PC-3 (cell line): ENCODE measurements at regions not wholly inside any gene's neighbourhood (a gene's known extent, or its start where the extent isn't known, plus 50 kb on each side); places are given as distances from the start of the nearest gene placed in this dataset.

Experiments
- ATAC-seq: fragments of 200-7000 bp; cut with Tn5 transposase; 2 replicates; pipeline ENCODE4 v1.9.1; 2020; ENCODE audit warnings: mild to moderate bottlenecking, moderate library complexity
- BruUV-seq: library from RNA; stranded (reverse); fragments of 400-500 nt; replicated peaks from 2 replicates; lab custom pipeline; 2021; lab: Mats Ljungman, UMichigan
- CTCF ChIA-PET: fragments of 300-600 bp; sonication (Branson Sonifier 250); formaldehyde crosslinking; loops from one replicate; lab custom pipeline; 2022; ENCODE audit warnings: antibody characterized with exemption; lab: Charles Lee
- POLR2A ChIA-PET: fragments of 300-600 bp; sonication (Branson Sonifier 250); formaldehyde crosslinking; loops from one replicate; lab custom pipeline; 2022; ENCODE audit warnings: antibody characterized with exemption; ENCODE audit not compliant: unreplicated experiment; lab: Charles Lee
- DNase-seq: peaks from one replicate; pipeline ENCODE4 v3.0.0-alpha.2; 2015
- H2AFZ ChIP-seq: fragments of 300-600 bp; sonication (generic); 2 replicates; pipeline ENCODE4 v1.6.0; 2016; ENCODE audit warnings: antibody characterized with exemption, low read length
- H3F3A ChIP-seq: fragments of 300-600 bp; sonication (generic); one replicate; pipeline ENCODE4 v1.6.0; 2017; ENCODE audit warnings: antibody characterized with exemption, low read length, control low read depth, mild to moderate bottlenecking; ENCODE audit not compliant: unreplicated experiment
- H3K27ac ChIP-seq: fragments of 300-600 bp; sonication (generic); 2 replicates; pipeline ENCODE4 v1.5.1; 2016; ENCODE audit warnings: mild to moderate bottlenecking, low read length
- H3K27me3 ChIP-seq: fragments of 300-600 bp; sonication (generic); 2 replicates; pipeline ENCODE4 v1.6.1; 2016; ENCODE audit warnings: low read length, mixed read lengths
- H3K36me3 ChIP-seq: fragments of 300-600 bp; sonication (generic); 2 replicates; pipeline ENCODE4 v1.6.1; 2016; ENCODE audit warnings: low read depth, mixed run types, low read length, mixed read lengths
- H3K4me1 ChIP-seq: fragments of 300-600 bp; sonication (generic); 2 replicates; pipeline ENCODE4 v1.5.1; 2016; ENCODE audit warnings: low read length; ENCODE audit not compliant: insufficient read depth
- H3K4me2 ChIP-seq: fragments of 300-600 bp; sonication (generic); 2 replicates; pipeline ENCODE4 v1.6.0; 2016; ENCODE audit warnings: low read length
- H3K4me3 ChIP-seq: fragments of 300-600 bp; sonication (generic); 2 replicates; pipeline ENCODE4 v1.5.1; 2016; ENCODE audit warnings: mild to moderate bottlenecking, low read length, mixed read lengths
- H3K79me2 ChIP-seq: fragments of 300-600 bp; sonication (generic); 2 replicates; pipeline ENCODE4 v1.6.1; 2017; ENCODE audit warnings: low read length, mixed read lengths
- H3K9ac ChIP-seq: fragments of 300-600 bp; sonication (generic); 2 replicates; pipeline ENCODE4 v1.6.0; 2016; ENCODE audit warnings: mild to moderate bottlenecking, low read length
- H3K9me2 ChIP-seq: fragments of 300-600 bp; sonication (generic); replicated peaks from 2 replicates; pipeline ENCODE4 v1.6.1; 2016; ENCODE audit warnings: mixed run types, low read length, mixed read lengths
- H3K9me3 ChIP-seq: fragments of 300-600 bp; sonication (generic); 2 replicates; pipeline ENCODE4 v1.6.1; 2016; ENCODE audit warnings: low read length, mixed read lengths
- H4K20me1 ChIP-seq: fragments of 300-600 bp; sonication (generic); 2 replicates; pipeline ENCODE4 v1.6.1; 2016; ENCODE audit warnings: low read length, mixed read lengths
- EZH2 ChIP-seq: fragments of 300-600 bp; sonication (generic); IDR thresholded peaks from one replicate; pipeline ENCODE4 v1.6.1; 2017; ENCODE audit warnings: antibody characterized with exemption, mild to moderate bottlenecking, low read length; ENCODE audit not compliant: unreplicated experiment
- EZH2phosphoT487 ChIP-seq: fragments of 300-600 bp; sonication (generic); IDR thresholded peaks from 2 replicates; pipeline ENCODE4 v1.6.1; 2018; ENCODE audit warnings: mild to moderate bottlenecking, antibody characterized with exemption, low read length, borderline replicate concordance
- intact Hi-C: fragments of 100-400 bp; cut with micrococcal nuclease; formaldehyde crosslinking; loops from 2 replicates; pipeline ENCODE4 v1.9.0; 2023
- TF ChIP-seq, protein P1 (sequence below): fragments of 300-600 bp; sonication (generic); conservative IDR thresholded peaks from 2 replicates; pipeline ENCODE4 v1.5.1; 2017; ENCODE audit warnings: antibody characterized with exemption, low read depth, mild to moderate bottlenecking, low read length

DNA sequence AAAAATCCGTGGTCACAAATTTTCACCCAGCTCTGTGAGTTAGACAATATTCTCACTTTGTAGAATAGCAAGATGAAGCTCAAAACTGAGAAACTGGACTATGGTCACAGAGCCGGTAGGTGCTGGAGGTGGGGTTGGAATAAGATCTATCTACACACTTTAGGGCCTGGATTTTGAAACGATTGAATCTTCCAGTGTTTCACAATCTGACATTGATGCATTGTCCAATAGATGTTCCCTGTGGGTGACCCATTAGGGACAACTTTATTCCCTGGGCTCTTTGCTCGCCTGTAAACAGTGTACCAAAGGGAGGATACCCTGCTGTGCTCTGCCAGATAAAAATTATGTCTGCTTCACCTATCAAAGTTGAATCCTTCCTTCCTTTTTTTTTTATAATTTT lies 145.4 kb upstream of the MPDZ start:
- ATAC-seq (no peak), DNase-seq (no peak)
- H3K36me3 ChIP-seq = no peaks in the 10 kb centered on the region
- no peaks in the 10 kb centered on the region for H3K4me1 ChIP-seq
- intact Hi-C loops = loop anchor here (5.0 to 10.0 kb wide), 3 partner anchors 73 to 338 kb away; no protein-coding TSS in a partner anchor
- no peaks in the 10 kb centered on the region for H3K9me3 ChIP-seq
- H3K4me2 ChIP-seq = no peak overlapping the region
- ChIA-PET POLR2A (no interaction called here), CTCF (no interaction called here)
- TF ChIP-seq EZH2phosphoT487 = no peak
- no TSS peak for BruUV-seq
- H3K4me3 ChIP-seq = no peak overlapping the region
- no peaks in the 10 kb centered on the region for H3K9me2 ChIP-seq
- no peak overlapping the region for H3K27ac ChIP-seq
- no peaks in the 10 kb centered on the region for H4K20me1 ChIP-seq
- H2AFZ ChIP-seq = no peak overlapping the region
- no peak overlapping the region for H3K9ac ChIP-seq
- H3K27me3 ChIP-seq = no peaks in the 10 kb centered on the region
- no peaks in the 10 kb centered on the region for H3F3A ChIP-seq
- no peaks in the 10 kb centered on the region for H3K79me2 ChIP-seq

DNA sequence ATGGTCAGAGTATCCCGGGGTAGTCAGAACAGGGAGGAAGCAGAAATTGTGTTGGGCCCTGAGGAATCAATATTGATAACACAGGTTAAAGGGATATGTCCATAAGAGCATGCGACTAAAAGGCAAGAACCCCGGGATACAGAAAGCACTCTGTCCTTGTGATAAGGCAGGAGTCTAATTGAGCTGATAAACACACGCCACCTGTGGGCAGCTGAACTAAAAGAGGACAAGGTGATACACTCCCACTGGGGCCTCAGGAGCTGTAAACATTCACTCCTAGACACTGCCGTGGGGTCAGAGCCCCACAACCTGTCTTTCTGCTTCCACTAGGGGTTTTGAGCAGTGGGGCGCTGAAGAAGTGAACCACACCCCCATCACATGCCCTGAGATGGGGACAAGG lies 144.7 kb upstream of the MPDZ start:
- Histone ChIP-seq H3K4me3 (no peak overlapping the region), H3K79me2 (no peaks in the 10 kb centered on the region), H3K27ac (no peak overlapping the region), H2AFZ (no peak overlapping the region), H3K27me3 (no peaks in the 10 kb centered on the region), H3F3A (no peaks in the 10 kb centered on the region), H4K20me1 (no peaks in the 10 kb centered on the region), H3K9me2 (no peaks in the 10 kb centered on the region), H3K4me1 (no peaks in the 10 kb centered on the region), H3K36me3 (no peaks in the 10 kb centered on the region), H3K9me3 (no peaks in the 10 kb centered on the region), H3K9ac (no peak overlapping the region), H3K4me2 (no peak overlapping the region)
- intact Hi-C loops = loop anchor here (5.0 to 10.0 kb wide), 3 partner anchors 72 to 337 kb away; no protein-coding TSS in a partner anchor
- ATAC-seq (no peak), DNase-seq (no peak)
- CTCF ChIA-PET = no interaction called here
- BruUV-seq = no TSS peak
- POLR2A ChIA-PET = no interaction called here
- TF ChIP-seq, protein P1, sequence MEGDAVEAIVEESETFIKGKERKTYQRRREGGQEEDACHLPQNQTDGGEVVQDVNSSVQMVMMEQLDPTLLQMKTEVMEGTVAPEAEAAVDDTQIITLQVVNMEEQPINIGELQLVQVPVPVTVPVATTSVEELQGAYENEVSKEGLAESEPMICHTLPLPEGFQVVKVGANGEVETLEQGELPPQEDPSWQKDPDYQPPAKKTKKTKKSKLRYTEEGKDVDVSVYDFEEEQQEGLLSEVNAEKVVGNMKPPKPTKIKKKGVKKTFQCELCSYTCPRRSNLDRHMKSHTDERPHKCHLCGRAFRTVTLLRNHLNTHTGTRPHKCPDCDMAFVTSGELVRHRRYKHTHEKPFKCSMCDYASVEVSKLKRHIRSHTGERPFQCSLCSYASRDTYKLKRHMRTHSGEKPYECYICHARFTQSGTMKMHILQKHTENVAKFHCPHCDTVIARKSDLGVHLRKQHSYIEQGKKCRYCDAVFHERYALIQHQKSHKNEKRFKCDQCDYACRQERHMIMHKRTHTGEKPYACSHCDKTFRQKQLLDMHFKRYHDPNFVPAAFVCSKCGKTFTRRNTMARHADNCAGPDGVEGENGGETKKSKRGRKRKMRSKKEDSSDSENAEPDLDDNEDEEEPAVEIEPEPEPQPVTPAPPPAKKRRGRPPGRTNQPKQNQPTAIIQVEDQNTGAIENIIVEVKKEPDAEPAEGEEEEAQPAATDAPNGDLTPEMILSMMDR = 0 out of 2 replicates have a peak, but pooled peaks have one; percentile 23
- no peak for TF ChIP-seq EZH2

DNA sequence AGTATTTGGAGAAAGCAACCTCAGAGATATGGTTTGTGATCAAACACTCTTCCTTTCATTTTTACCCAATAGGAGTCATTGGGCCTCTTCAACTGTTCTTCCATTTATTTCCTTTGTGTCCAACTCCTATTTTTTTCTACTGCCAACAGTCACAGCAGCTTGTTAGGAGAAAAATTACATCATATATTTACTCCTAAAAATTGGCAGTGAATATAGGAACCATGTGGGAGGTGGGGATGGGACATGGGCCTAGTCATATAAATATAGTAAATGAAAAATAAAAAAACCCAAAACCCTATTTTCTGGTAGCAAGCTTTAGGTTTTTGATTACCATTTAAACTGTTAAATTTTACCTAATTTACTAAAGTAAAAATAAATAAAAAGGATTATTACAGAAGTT lies 134.9 kb upstream of the MPDZ start:
- Histone ChIP-seq H3K4me3 (no peak overlapping the region), H3K36me3 (no peaks in the 10 kb centered on the region), H4K20me1 (no peaks in the 10 kb centered on the region), H3K9ac (no peak overlapping the region), H3K9me2 (no peaks in the 10 kb centered on the region), H3K27me3 (no peaks in the 10 kb centered on the region), H3K4me2 (no peak overlapping the region), H3K27ac (no peak overlapping the region), H3K9me3 (no peaks in the 10 kb centered on the region), H3K79me2 (no peaks in the 10 kb centered on the region), H2AFZ (no peak overlapping the region), H3F3A (no peaks in the 10 kb centered on the region), H3K4me1 (no peaks in the 10 kb centered on the region; the same call in 1 of the 2 replicates)
- ChIA-PET POLR2A (no interaction called here), CTCF (no interaction called here)
- no TSS peak for BruUV-seq
- intact Hi-C loops = no loop called here
- DNase-seq (no peak), ATAC-seq (no peak)
- TF ChIP-seq, protein P1 = no peak
- TF ChIP-seq EZH2 (no peak), EZH2phosphoT487 (no peak)
